Fibroblast of mammary gland (primary cell): ENCODE measurements at regions not wholly inside any gene's neighbourhood (a gene's known extent, or its start where the extent isn't known, plus 50 kb on each side); places are given as distances from the start of the nearest gene placed in this dataset.
A peak's percentile ranks its signal among the peaks of the same experiment; 100 is the strongest.

Source experiments
- DNase-seq: peaks from one replicate; pipeline ENCODE4 v3.0.0-alpha.2; 2010; ENCODE audit warnings: low read depth
- H3K4me3 ChIP-seq: 2 replicates; pipeline ENCODE4 v1.5.1; 2011; ENCODE audit warnings: low read depth, mild to moderate bottlenecking, low read length, moderate library complexity; ENCODE audit not compliant: control insufficient read depth
- CTCF ChIP-seq: conservative IDR thresholded peaks from 2 replicates; pipeline ENCODE4 v1.5.1; 2011; ENCODE audit warnings: low read depth, low read length, inconsistent platforms; ENCODE audit not compliant: control insufficient read depth, insufficient read depth

GRCh38 chr5:170168797-170169196 lies 63.1 kb downstream of the FOXI1 start:
- H3K4me3 ChIP-seq: no peak overlapping the region
- DNase-seq: no peak
- no peak for TF ChIP-seq CTCF

- DNase-seq: no peak
- H3K4me3 ChIP-seq: no peak overlapping the region
- TF ChIP-seq CTCF: no peak
Observed at GRCh38 chr5:170169996-170170395, 62.8 kb upstream of the C5orf58 start.

- DNase-seq: no peak
- no peak for TF ChIP-seq CTCF
- no peak overlapping the region for H3K4me3 ChIP-seq
Observed at GRCh38 chr5:170171811-170172210, 61.0 kb upstream of the C5orf58 start.

- H3K4me3 ChIP-seq: no peak overlapping the region
- DNase-seq: peak; percentile 17
- TF ChIP-seq CTCF: no peak
Observed at GRCh38 chr5:170173227-170173626, 59.6 kb upstream of the C5orf58 start.

GRCh38 chr5:170173647-170174046 lies 59.1 kb upstream of the C5orf58 start:
- no peak overlapping the region for H3K4me3 ChIP-seq
- no peak for TF ChIP-seq CTCF
- no peak for DNase-seq

GRCh38 chr5:170176916-170177315 lies 55.9 kb upstream of the C5orf58 start:
- H3K4me3 ChIP-seq: no peak overlapping the region
- DNase-seq: no peak
- no peak for TF ChIP-seq CTCF

- no peak for TF ChIP-seq CTCF
- H3K4me3 ChIP-seq: no peak overlapping the region
- no peak for DNase-seq
Observed at GRCh38 chr5:170178814-170179213, 54.0 kb upstream of the C5orf58 start.
